HG03097 (cell line): ENCODE measurements at regions not wholly inside any gene's neighbourhood (a gene's known extent, or its start where the extent isn't known, plus 50 kb on each side); places are given as distances from the start of the nearest gene placed in this dataset.

Source experiments
- ATAC-seq: cut with Tn5 transposase; IDR thresholded peaks from one replicate; pipeline ENCODE4 v1.9.1; 2021; ENCODE audit not compliant: unreplicated experiment, low FRiP score

DNA sequence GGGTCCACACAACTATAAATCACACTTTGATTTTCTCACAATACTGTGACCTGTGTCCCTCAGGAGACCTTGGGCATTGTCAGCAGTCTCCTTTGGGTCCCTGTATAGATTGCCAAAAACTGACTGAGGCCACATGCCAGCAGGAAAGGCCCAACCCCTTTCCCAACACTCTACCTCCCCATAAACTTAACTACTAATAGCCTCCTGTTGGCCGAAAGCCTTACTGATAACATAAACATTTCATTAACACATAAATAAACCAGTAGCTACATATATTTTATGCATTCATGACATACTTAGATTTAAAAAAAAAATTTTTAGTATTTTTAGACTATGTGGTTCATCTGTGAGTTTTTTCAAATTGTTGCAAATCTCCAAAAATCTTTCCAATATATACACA, 153.5 kb downstream of the ARL4C start:
- no peak for ATAC-seq

- ATAC-seq, result no peak
Observed at GRCh38 chr2:234341306-234341985, 155.4 kb downstream of the ARL4C start.

DNA sequence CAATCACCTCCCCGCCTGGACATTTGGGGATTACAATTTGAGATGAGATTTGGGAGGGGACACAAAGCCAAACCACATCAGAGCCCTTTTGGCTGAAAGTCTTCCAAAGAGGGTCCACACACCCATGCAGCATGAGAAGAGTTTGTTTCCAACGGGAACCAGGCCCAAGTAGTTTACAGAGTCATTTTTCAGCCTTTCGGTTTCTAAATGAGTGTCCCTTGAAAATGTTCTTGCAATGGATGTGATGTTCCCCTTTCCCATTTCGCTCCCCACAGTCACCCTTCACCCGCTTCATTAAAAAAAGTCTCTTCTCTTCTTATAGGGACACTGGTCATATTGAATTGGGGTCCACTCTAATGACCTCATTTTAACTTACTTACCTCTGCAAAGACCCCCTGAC, 157.4 kb downstream of the ARL4C start:
- no peak for ATAC-seq

GRCh38 chr2:234339011-234339410, 157.9 kb downstream of the ARL4C start:
- no peak for ATAC-seq

DNA sequence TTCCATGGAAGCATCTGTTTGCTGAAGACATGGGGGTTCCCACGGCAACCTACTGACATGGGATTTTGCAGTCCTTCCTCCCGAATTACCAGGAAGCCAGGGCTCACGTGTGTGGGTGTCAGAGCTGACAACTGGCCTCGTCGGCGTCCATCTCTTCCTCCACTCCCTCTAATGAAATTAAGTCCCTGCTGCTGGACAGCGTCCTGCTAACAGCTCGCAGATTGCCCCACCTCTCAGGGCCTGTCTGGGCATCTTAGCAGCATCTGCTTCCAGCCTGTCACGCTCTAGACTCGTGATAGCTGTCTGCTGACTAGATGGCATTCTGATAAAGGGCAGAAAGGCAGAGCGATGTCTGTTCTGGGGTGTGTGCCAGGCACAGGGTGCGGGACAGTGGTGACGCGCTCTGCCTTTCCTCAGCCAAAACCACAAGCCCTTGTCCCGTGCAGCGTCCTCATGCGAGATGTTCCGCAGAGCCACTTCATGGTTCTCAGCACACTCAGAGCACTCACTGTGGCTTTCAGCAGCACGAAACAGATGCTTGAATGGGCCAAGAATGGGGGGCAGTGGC, 161.1 kb downstream of the ARL4C start:
- ATAC-seq, result no peak

GRCh38 chr2:234334756-234335155, 162.1 kb downstream of the ARL4C start:
- ATAC-seq, result no peak

DNA sequence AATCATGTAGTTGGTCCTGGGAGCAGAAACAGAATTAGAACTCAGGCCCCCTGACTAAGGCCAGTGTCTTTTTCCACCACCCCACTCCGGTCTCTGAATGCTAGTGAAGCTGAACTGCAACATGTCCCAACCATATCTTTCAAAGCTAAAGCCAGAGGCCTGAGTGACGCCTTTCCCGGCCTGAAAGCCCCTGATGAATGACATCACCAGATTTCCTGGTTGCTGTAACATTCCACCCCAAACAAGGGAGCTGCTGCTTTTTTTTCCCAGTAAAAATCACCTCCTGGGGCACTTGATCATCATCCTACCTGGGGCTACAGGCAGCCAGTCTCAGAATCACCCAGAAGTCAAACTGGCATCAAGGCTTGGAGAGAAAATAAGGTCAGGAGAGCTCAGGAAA, 162.7 kb downstream of the ARL4C start:
- no peak for ATAC-seq

- no peak for ATAC-seq
Observed at GRCh38 chr2:234333168-234334130, 163.4 kb downstream of the ARL4C start.

DNA sequence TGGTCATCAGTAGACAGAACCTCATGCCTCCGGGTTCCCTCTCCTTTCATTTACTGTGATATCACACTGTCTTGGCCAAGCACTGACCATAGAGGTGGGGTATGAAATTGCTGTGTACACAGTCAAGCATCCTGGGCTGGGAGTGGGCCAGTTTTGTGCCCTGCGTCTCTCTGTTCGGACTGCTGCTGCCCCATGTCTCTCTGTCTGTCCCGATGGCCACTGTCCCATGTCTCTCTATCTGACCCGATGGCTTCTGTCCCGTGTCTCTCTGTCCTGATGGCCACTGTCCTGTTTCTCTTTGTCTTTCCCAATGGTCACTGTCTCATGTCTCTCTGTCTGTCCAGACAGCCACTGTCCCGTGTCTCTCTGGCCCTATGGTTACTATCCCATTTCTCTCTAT, 164.9 kb downstream of the ARL4C start:
- ATAC-seq, result no peak

DNA sequence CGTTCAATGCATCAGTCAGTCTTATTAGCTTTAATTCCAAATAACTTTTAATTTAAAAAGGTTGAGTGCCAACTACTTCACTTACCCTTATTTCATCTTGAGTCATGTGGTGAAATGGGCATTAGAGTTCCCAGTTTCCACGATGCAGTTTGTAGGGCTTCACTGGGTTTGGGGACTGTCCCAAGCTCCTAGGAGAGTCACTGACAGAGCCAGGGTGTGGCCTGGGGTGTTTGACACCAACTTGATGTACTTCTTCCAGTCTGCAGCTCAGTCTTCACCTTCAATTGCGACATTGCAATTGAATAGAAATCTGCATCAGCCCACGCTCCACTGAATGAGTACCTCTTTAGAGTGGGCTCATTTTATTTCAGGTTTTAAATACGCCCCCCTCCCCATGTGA, 165.3 kb downstream of the ARL4C start:
- ATAC-seq, result no peak

GRCh38 chr2:234330902-234331301, 166.0 kb downstream of the ARL4C start:
- ATAC-seq, result no peak

DNA sequence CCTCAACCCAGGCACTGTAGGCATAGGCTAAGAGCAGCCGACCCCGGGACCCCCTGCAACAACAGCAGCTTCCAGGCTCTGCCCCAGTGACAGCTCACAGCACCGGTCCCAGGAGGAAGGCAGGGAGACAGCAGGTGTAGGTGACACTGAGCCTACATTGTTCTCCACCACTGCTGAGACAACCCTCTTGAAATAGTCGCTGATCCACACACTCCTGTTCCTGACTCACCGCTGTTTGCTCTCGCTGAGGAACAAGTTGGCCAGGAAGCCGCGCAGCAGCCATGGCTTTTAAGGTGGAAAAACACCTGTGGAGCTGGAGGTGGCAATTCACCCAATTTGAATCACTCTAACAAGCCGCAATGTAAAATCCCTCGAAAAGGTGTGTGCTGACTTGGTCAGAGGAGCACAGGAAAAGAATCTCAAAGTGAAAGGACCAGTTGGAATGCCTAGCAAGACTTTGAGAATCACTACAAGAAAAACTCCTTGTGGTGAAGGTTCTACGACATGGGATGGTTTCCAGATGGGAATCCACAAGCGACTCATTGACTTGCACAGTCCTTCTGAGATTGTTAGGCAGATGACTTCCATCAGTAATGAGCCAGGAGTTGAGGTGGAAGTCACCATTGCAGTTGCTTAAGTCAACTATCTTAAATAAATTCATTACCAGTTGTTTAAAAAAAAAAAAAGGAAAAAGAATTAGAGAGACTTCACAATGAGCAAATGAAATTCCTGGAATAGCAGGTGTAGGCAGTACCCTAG, 167.5 kb downstream of the ARL4C start:
- no peak for ATAC-seq

GRCh38 chr2:234328444-234328990, 168.4 kb downstream of the ARL4C start:
- no peak for ATAC-seq

DNA sequence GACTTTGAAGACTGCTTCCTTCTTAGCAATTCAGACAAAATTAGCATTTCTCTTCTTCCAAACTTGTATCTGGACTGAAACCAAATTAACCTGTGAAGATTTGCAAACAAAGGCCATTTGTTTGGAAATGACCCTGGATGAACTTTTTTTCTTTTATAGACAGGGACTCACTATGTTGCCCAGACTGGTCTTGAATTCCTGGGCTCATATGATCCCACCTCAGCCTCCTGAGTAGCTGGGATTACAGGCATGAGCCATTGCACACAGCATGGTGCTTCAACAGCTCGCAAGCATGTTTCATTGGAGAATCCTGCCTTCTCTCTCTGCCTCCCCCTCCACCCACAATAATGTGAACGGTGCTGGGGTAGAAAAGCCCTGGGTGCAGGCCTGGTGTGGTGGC, 170.2 kb downstream of the ARL4C start:
- no peak for ATAC-seq

DNA sequence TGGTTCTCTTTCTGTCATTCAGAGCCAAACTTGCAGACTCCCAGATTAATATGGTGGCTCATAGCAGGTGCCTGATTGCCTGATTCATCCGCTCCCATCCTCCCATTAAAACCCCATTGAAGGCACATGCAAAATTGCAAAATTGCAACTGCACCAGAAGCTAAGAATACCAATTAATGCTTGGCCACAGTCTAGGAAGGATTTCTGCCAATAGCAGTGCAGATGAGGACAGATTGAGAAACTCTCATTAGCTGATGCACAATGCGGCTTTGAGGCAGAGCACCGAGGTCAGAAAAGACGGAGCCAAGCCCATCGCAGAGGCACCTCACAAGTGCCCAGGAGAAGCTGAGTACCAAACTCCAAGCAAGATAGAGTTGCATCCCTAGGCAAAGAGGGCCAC, 172.8 kb downstream of the ARL4C start:
- ATAC-seq, result no peak

DNA sequence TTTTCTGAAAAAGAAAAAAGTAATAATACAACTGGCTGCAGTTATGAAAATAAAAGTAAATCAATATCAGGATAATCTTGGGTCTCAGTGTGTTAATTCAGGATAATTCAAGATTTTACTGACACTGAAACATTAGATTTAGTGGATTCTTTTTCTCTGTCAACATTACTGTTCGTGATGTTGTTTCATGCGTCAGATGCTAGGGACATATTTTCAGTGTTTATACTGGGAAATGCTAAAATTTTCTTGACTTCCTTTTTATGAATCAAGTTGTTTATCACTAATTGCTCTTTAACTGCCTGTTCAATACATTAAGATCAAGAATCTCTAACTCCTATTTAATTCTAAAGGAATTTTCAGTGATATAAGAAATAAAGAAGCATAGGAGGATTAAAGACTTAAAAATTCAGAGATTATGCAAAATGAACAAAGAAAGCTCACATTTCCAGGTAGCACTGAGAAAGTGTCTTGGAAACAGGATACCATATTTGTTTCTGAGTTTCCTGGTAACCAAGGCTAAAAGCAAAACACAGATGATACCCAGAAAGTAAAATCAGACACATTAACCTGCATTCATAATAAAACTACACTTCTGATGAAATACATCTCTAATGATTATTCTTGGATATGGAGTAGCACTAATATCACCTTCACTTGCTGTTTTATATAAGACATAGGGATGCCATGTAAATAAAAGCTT, 174.0 kb downstream of the ARL4C start:
- ATAC-seq, result no peak

DNA sequence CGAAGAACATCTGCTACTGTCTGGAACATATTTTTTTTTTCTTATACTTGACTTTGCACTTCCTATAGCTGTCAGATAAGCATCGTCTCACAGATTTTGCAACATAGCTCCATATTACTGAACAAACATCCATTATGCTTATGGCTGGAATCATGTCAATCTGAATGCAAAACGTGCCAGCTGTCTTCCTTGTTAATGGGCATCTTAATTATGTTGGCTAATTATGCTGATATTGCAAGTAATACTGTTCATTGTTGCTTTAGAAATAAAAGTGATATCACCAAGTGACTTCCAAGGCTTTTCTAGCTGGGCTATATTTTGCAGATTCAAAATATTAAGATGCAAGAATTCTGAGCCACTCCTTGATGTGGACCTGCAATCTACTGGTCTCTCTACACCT, 176.8 kb downstream of the ARL4C start:
- no peak for ATAC-seq

DNA sequence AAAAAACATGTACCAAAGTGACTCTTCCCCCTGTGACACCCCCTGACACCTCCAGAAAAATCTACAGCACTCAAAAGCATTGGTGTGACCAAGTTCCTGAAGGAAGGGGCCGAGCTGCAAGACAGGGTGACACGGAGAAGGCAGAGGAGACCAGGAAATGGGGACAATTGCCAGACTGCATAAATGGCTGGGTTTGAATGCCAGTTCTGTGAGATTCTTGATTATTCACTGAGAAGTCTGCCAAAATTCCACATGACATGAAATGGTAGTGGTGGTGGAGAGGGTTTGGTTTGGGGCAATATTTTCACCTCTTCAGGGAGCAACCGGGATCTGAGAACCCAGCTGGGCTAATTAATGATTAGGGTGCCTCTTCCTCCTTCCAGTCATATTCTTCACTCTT, 178.5 kb downstream of the ARL4C start:
- ATAC-seq, result no peak

- no peak for ATAC-seq
Observed at GRCh38 chr2:234313558-234313957, 183.3 kb downstream of the ARL4C start.

DNA sequence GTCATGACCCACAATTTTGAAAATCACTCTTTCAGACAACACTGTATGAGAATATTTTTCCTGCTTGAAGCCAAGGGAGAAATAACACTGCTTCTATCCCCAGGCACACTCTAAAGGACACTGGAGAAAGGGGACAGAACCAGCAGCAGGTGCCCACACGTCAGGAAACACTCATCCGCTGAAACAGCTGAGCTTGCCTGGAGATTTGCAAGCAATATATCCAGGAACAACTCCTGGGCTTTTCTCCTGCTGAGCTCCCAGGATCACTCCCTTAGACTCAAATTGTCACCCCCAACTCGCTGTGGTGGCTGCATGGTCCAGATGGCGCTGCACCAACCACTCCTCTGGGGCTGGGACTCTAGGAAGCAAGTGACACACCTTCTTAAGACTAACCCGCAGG, 186.7 kb downstream of the ARL4C start:
- no peak for ATAC-seq
